GM13977 (cell line): ENCODE measurements at regions not wholly inside any gene's neighbourhood (a gene's known extent, or its start where the extent isn't known, plus 50 kb on each side); places are given as distances from the start of the nearest gene placed in this dataset.

Experiments
- DNase-seq: peaks from one replicate; pipeline ENCODE4 v3.0.0; 2012; ENCODE audit warnings: low spot score
- in situ Hi-C: fragments of 300-500 bp; cut with MboI; formaldehyde crosslinking; loops from one replicate; pipeline ENCODE4 v1.12.0; 2022; ENCODE audit warnings: low sequenced_read_pairs, low pct_unique_long_range_greater_than_20kb, mixed read lengths, inconsistent platforms; ENCODE audit not compliant: unreplicated experiment
- TF ChIP-seq, protein P1 (sequence below): IDR thresholded peaks from 2 replicates; pipeline ENCODE4 v1.5.1; 2012; ENCODE audit warnings: mild to moderate bottlenecking, control low read depth; ENCODE audit not compliant: insufficient read depth; ENCODE audit errors: extremely low read depth, missing control alignments

DNA sequence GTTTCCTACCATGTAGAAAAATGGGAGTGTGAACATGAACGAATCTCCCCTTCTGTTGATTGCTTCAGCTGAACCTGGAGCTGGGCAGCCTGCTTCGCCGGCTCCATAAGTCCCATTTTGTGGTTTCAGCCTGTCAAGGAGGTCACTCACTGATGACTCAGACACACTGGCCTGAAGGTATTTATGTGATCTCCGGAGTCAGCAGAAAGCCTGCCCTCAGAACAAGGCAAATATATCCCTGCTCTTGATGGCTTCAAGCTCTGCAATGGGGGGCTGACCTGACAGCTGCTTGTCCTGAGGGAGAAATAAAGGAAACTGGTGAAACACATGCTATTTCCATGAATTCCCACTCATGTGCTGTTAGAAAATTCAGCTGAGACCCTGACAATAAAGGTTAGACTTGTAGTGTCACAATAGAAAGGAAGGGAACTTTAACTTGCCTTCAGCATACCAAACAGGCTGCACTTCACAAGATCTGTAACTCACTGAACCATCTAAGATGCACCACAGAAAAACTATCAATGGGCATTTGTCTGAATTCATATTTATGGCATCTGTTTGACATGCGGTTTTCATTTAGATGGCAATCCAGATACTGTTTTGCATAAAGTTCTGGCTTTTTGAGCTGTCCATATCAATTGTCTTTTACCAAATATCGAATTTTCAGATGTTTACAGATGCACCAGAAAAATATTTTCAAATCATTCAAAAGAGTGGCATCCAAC, 282.0 kb upstream of the VEPH1 start:
- in situ Hi-C loops, result no loop called here
- TF ChIP-seq, protein P1, sequence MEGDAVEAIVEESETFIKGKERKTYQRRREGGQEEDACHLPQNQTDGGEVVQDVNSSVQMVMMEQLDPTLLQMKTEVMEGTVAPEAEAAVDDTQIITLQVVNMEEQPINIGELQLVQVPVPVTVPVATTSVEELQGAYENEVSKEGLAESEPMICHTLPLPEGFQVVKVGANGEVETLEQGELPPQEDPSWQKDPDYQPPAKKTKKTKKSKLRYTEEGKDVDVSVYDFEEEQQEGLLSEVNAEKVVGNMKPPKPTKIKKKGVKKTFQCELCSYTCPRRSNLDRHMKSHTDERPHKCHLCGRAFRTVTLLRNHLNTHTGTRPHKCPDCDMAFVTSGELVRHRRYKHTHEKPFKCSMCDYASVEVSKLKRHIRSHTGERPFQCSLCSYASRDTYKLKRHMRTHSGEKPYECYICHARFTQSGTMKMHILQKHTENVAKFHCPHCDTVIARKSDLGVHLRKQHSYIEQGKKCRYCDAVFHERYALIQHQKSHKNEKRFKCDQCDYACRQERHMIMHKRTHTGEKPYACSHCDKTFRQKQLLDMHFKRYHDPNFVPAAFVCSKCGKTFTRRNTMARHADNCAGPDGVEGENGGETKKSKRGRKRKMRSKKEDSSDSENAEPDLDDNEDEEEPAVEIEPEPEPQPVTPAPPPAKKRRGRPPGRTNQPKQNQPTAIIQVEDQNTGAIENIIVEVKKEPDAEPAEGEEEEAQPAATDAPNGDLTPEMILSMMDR, result no peak
- no peak for DNase-seq

DNA sequence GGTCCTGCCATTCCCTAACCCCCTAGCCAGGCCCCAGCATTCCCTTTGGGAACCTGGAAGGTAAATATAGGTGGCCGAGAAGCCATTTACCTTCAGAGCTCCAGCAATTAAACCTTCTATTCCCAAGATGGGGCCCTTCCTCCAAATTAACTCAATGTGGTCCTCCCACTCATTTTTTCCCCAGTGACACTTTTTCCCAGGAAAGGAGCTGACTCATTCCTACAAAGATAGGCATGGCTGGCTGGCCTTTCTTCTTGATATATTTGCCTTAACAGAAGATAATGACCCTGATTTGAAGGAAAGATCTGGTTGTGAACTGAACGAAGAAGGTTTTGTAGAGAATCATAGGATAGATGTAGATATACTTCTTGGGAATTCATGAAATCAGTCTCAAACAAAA, 279.0 kb upstream of the VEPH1 start:
- in situ Hi-C loops, result no loop called here
- DNase-seq, result no peak
- TF ChIP-seq, protein P1, result no peak

DNA sequence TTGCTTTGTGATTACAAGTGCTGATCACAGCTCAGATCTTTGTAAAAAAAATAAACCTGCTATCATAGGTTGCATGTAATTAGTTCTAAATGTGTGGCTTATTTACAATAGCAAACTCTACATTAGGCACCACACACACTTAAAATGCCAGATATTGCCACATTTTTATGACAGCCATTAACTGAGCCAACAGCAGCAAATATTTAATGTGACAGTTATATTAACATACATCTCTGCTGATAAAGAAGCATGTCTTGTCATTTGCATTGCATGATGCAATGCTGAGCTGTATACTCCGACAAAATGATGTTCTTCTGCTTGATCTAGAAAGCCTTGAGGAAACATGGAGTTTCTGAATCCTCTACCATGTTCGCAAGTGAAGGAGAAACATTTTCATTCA, 273.6 kb upstream of the VEPH1 start:
- DNase-seq, result no peak
- TF ChIP-seq, protein P1, result no peak
- in situ Hi-C loops, result no loop called here

DNA sequence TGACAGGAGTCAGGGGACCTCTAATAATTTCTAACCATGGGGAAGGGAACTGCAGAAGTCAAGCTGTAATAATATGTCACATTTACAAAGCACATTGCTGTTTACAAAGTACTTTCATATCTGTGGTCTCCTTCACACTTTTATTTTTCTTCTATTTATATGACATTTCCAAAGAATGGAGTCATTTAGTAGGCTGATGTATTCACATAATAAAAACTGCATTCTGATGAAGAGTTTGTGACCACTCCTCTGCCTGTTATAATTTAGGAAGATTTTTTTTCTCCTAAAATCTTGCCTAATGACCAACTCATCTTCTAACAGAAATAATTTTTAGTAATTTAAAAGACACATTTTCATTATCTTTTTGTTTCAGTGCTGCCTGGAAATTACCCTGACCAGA, 272.2 kb upstream of the VEPH1 start:
- in situ Hi-C loops, result no loop called here
- DNase-seq, result no peak
- TF ChIP-seq, protein P1, result no peak

DNA sequence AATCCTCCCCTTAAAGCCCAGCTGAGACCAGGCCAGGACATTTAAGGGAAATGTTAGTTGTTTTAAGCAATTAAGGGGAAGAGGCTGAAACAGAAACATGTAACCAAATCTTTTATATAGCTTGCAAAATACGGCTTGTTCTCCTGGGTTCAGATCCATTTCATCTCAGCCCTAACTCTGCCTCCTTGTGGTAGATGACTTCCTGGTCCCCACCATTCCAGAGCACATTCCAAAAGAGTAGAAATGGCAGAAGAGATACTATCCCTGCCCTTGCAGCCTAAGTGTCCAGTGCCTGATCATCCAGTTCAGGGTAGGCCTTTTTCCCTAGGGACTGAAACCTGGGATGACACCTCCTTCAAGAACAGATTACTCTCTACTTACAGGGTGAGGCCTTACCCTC, 266.2 kb upstream of the VEPH1 start:
- TF ChIP-seq, protein P1, result no peak
- no peak for DNase-seq
- in situ Hi-C loops, result no loop called here

DNA sequence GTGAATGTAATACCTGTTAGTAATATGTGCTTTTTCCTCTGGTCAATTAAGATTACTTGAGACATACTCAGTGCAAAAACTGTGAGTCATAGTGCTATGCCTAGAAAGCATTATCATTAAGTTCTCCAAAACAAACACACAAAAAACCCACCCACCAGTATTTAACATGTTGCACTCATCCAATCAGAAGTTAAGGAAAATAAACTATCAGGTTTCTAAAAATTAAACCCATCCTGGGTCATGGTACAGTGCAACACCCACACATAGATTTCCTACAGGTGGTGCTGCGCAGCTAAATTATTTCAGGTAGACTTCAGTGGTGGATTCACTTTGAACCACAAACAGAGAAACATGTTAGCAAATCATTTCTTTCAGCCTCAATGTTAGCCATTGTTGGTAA, 264.4 kb upstream of the VEPH1 start:
- in situ Hi-C loops, result no loop called here
- TF ChIP-seq, protein P1, result no peak
- DNase-seq, result no peak
